ENCODE measurements at regions not wholly inside any gene's neighbourhood (a gene's known extent, or its start where the extent isn't known, plus 50 kb on each side); places are given as distances from the start of the nearest gene placed in this dataset.
"Not testable (repeated sequence)": the region's sequence is repeated elsewhere in the genome, so short reads cannot be mapped to it uniquely, and the experiment has no call there.

- no peak for DNase-seq
These were observed 74.8 kb upstream of the BMP2 start for GRCh38 chr20:6692566-6693173.

- DNase-seq, result no peak
These were observed 76.0 kb upstream of the BMP2 start for GRCh38 chr20:6691516-6691915.

- no peak for DNase-seq
These were observed 78.0 kb upstream of the BMP2 start for GRCh38 chr20:6689339-6689973.

GRCh38 chr20:6686171-6686570 is 81.3 kb upstream of the BMP2 start:
- DNase-seq, result no peak

DNA sequence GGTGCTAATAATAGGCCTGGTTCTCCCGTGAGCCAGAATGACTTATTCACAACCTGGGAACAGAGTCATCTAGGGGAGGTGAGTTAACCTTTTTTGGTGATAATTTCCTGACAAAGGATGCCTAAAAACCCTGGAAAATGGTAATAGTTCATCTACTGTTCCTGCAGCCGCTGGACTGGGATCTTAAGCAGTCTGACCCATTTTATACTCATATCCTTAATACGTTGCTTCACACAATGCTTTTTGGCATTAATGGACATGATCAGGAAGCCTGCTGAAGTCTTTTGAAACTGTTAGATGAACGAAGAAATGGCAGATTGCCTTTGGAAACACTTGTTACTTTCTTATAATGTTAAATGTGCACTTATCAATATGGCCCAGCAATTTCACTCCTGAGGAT is 81.9 kb upstream of the BMP2 start:
- no peak for DNase-seq

- no peak for DNase-seq
These were observed 82.3 kb upstream of the BMP2 start for GRCh38 chr20:6685181-6685582.

GRCh38 chr20:6683021-6683977 is 84.2 kb upstream of the BMP2 start:
- no peak for DNase-seq

GRCh38 chr20:6680854-6681253 is 86.6 kb upstream of the BMP2 start:
- DNase-seq, result no peak

- DNase-seq, result no peak
These were observed 87.0 kb upstream of the BMP2 start for GRCh38 chr20:6680441-6680840.

DNA sequence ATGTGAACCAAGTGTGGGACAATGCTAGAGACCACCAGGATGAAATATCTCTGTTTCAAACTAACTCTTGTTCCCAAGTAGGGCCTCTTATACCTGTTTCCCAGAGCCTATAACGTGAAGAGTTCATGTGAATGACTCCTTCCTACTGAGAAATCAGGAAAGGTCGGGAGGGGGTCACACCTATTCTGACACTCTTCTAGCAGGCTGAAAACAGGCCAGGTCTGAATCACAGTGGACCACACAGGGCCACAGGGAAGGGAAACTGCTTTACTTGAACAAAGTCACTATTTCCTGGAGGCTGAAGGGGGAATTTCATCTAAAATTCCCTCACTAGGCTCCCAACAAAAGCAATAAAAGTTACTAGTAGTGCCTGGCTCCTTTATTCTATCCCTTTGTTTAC is 88.4 kb upstream of the BMP2 start:
- DNase-seq, result no peak

DNA sequence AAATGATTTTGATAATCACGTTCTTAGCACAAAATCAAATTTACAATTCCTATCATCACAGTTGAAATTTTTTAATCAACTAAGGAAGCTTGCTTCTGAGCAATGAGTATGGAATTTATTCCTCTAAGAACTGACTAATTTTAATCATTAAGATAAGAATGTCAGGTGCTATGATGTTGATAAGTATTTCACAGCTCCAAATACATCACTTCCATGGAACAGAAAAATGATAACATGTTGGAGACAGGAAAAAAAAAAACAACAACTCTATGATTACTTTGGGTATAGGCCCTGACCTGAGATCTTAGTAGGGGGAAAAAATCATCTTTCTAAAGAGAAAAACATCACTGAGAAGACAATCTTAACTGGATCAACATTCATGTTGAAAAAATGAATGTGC is 89.4 kb upstream of the BMP2 start:
- no peak for DNase-seq

DNA sequence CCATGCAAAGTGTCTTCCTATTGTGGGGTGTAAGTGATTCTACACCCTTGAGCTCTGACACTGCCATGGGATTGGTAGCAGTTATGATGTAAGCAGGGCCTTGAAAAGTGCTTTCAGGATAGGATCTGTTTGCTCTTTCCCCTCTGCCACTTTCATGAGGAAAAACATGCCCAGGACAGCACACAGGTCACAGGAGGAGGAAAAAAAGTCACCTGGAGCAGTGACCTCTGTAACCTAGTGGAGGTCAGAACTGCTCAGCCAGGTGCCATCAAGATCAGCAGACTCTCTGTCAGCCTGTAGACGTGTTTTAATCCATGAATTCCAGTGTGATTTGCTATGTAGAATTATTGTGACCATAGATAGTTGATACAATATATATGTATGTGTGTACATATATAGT is 92.7 kb upstream of the BMP2 start:
- no peak for DNase-seq

GRCh38 chr20:6673071-6673470 is 94.4 kb upstream of the BMP2 start:
- DNase-seq, result no peak

DNA sequence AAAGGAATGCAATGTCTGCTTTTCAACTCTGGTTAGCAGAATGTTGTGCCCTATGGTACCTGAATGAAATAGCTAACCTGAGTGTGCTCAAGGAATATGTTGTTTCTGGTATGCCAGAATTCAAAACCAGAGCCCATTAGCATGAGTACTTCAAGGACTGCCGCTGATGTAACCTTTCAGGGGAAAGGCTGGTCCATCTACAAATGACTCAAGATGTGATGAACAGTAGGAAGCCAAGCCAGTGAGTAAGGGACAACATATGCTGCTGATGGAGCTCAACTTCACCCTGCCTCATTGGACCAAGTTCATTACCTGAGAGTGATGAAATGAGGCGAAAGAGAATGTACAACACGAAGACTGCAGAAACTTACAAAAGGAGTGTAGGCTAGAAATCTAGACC is 95.7 kb upstream of the BMP2 start:
- no peak for DNase-seq

DNA sequence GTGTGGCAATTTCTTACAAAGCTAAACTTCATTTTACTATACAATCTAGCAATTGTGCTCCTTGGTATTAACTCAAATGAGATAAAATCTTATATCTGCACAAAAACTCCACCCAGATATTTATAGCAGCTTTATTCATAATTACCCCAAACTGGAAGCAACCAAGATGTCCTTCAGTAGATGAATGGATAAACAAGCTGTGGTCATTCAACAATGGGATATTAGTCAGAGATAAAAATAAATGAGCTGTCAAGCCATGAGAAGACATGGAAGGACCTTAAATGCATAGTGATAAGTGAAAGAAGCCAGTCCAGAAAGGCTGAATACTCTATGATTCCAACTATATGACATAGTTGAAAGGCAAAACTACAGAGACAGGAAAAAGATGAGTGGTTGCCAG is 98.9 kb upstream of the BMP2 start:
- DNase-seq, result no peak

DNA sequence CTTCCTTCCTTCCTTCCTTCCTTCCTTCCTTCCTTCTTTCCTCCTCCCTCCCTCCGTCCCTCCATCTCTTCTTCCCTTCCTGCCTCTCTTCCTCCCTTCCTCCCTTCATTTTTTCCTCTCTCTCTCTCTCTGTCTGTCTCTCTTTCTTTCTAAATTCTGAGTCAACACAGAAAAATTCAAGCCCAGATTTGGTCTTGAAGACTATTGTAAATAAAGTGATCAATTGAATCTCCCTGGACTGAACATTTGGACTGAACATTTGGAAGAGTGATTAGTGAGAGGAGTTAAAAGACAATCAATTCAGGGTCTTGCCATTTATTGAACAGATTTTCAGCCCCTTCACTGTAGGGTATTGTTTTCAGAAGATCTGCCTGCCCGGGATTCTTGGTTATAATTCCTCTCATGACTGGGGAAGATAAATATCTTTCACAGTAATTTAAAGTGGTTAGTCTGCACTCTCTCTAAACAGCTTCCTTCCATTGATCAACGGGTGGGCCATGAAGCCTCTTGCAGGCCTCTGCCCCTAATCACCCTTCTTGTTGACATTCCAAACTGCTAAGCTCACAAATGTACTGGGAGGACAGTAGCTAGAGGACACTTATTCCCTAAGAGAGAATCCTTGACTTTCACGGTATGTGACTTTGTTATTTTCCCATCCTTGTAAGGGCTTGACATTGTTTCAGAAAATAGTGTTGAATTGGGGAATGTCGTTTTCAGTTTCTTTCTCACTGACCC is 101.7 kb upstream of the BMP2 start:
- no peak for DNase-seq

- DNase-seq, result no peak
These were observed 102.3 kb upstream of the BMP2 start for GRCh38 chr20:6665161-6665560.

DNA sequence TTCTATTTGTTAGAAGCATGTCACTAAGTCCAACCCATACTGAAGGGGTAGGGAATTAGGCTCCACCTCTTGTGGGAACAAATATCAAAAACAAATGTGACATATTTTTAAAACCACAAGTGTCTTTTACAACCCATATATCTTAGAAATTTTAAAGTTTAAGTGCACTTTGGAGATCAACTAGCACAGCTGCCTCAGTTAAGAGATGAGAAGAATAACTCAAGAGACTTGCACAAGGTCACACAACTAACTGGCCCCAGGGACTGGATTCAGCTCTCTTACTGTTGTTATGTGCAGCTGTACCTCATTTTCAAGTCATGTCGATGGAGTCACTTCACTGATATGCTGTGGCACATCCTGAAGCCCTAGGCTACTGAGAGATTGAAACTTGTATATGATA is 102.9 kb upstream of the BMP2 start:
- no peak for DNase-seq

DNA sequence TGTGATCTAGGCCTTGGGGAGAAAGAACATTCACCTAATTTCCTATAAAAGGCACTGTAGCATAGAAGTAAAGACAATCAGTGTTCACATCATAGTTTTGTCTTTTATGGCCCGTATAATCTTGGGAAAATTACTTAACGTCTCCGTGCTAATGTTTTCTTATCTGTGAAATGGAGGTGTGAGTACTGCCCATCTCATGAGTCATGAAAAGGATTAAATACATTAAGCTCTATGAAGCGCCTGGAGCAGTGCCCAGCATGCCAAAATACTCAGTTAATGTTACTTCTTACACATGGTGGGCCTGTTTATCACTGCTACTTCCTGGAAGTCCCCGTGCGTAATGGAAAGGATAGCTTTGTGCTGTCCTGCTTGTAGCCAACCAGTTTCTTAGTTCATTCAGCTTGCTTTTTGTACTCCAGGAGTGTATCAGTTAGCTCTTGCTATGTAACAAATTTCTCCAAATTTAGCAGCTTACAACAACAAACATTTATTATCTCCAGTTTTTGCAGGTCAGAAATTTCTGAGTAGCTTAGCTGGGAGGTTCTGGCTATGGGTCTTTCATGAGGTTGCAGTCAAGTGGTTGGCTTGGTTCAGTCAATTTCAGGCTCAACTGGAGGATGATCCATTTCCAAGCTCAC is 103.6 kb upstream of the BMP2 start:
- DNase-seq, result no peak

GRCh38 chr20:6663104-6663503 is 104.4 kb upstream of the BMP2 start:
- no peak for DNase-seq

DNA sequence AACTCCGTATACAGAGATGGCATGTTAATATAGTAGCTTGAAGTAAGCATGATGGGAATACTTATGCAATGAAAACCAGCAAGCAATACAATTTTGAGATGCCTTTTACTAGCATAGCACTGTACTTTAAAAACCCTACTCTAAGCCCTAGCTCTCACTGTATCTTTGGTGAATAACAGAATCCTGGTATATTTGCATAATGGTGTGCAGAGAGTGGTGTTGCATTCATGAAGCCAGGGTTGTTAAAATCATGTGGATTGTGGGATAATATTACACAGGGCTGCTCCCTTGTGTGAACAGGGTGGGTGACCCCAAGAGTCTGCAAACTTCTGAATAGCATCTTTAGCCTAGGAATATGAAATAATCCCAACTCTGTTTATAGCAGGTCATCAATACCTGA is 105.2 kb upstream of the BMP2 start:
- no peak for DNase-seq

DNA sequence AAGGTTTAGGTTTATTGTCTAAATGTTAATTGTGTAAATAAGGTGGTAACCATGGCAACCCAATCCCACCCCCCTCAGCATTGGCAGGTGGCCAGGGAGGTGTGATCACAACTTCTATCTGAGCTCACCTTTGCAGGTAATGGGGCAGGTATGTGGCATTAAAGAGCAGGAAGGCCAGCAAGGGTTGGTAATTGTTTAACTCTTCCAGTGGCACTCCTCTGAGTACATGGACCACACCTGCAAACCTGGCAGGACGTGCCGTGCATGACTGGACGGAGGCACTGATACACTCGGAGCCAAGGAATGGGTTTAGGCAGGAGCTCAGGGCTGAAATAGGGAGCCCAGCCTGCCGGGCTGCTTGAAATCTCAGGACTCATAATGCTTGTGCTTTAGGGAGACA is 107.0 kb upstream of the BMP2 start:
- DNase-seq, result no peak

GRCh38 chr20:6658909-6659308 is 108.6 kb upstream of the BMP2 start:
- DNase-seq, result not testable (repeated sequence)

Data from left hindlimb (tissue), 1 donor.